ENCODE measurements at regions not wholly inside any gene's neighbourhood (a gene's known extent, or its start where the extent isn't known, plus 50 kb on each side); places are given as distances from the start of the nearest gene placed in this dataset.

GRCh38 chr21:19236209-19236608, 832.6 kb upstream of the TMPRSS15 start:
- no peak for DNase-seq
- CTCF ChIA-PET = no interaction called here

DNA sequence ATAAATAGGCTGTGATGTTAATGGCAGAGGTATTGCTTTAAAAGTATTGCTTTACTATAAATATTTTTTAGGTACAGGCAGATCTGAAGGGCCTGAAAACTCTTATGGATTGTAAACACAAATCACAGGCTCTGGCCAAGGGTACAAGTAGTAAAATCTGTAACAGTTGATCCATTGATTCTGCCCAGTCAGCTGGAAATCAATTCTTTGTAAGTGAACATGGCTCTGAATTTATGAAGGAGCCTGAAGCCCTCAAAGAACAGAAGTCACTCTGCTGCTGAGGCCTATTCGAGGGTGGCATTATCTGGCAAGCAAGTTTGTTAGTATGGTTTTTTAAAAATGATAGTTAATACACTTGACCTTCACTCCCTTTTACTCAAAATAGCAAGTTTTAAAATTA, 834.0 kb upstream of the TMPRSS15 start:
- no peak for TF ChIP-seq CTCF (IDR thresholded peaks at IDR 0.05)
- DNase-seq (no peak), ATAC-seq (no peak)
- intact Hi-C loops (cut with micrococcal nuclease) = no loop called here
- Mint-ChIP-seq H3K27me3 (no peaks in the 10 kb centered on the region), H3K4me3 (no peak overlapping the region), H3K9me3 (peaks cover 4% of the 10 kb centered on the region), H3K4me1 (ENCODE audit: low read depth) (no peaks in the 10 kb centered on the region), H3K27ac (no peak overlapping the region), H3K36me3 (ENCODE audit: low read depth) (no peaks in the 10 kb centered on the region)
- ChIA-PET POLR2A (no interaction called here), CTCF (no interaction called here)

More at GRCh38 chr21:19236209-19236608, 832.6 kb upstream of the TMPRSS15 start:
- Mint-ChIP-seq H3K27ac (no peak overlapping the region), H3K27me3 (no peaks in the 10 kb centered on the region), H3K36me3 (ENCODE audit: low read depth) (no peaks in the 10 kb centered on the region), H3K4me3 (no peak overlapping the region), H3K4me1 (ENCODE audit: low read depth) (no peaks in the 10 kb centered on the region), H3K9me3 (peaks cover 4% of the 10 kb centered on the region)
- no peak for TF ChIP-seq CTCF (IDR thresholded peaks at IDR 0.05)
- POLR2A ChIA-PET = no interaction called here
- ATAC-seq = no peak
- intact Hi-C loops (cut with micrococcal nuclease) = no loop called here

DNA sequence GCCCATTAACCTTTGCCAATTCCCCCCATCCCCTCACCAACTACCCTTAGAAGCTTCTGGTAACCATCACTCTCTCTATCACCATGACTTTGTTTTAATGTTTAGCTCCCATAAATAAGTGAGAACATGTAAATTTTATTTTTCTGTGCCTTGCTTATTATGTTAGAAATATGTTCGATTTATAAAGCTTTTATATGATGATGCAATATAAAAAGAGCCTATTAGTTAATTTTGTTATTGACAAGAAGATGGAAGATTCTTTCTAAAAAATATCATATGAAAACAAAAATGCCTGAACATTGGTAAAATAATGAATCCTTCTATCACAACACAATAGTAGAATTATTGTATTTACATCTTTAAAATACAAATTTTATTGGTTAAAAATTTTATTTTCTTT, 836.1 kb upstream of the TMPRSS15 start:
- ChIA-PET POLR2A (no interaction called here), CTCF (no interaction called here)
- ATAC-seq (no peak), DNase-seq (no peak)
- Mint-ChIP-seq H3K4me3 (no peak overlapping the region), H3K27me3 (no peaks in the 10 kb centered on the region), H3K27ac (no peak overlapping the region), H3K36me3 (ENCODE audit: low read depth) (no peaks in the 10 kb centered on the region), H3K4me1 (ENCODE audit: low read depth) (no peaks in the 10 kb centered on the region), H3K9me3 (peaks cover 4% of the 10 kb centered on the region)
- intact Hi-C loops (cut with micrococcal nuclease) = no loop called here
- no peak for TF ChIP-seq CTCF (IDR thresholded peaks at IDR 0.05)

- Mint-ChIP-seq H3K36me3 (ENCODE audit: low read depth) (no peaks in the 10 kb centered on the region), H3K4me1 (ENCODE audit: low read depth) (no peaks in the 10 kb centered on the region), H3K27me3 (no peaks in the 10 kb centered on the region), H3K9me3 (peaks cover 6% of the 10 kb centered on the region), H3K4me3 (no peak overlapping the region), H3K27ac (no peak overlapping the region)
- intact Hi-C loops (cut with micrococcal nuclease) = no loop called here
- ATAC-seq = no peak
- DNase-seq = no peak
- ChIA-PET POLR2A (no interaction called here), CTCF (no interaction called here)
- TF ChIP-seq CTCF (IDR thresholded peaks at IDR 0.05) = no peak
These were observed 841.1 kb upstream of the TMPRSS15 start for GRCh38 chr21:19244502-19245187.

DNA sequence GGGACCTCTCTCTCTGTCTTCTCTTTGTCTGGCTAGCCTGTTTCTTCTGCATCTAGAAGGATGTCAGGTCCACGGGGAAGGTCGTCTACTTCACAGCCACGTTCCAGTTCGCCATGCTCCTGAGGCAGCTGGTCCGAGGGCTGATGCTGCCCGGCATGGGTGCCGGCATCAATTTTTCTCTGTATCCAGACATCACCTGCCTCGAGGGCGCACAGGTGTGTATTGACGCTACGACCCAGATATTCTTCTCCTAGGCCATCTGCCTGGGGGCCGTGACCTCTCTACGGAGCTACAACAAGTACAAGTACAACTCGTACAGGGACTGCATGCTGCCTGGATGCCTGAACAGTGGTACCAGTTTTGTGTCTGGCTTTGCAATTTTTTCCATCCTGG, 841.6 kb upstream of the TMPRSS15 start:
- no peaks in the 10 kb centered on the region for H3K27me3 Mint-ChIP-seq
- no peak overlapping the region for H3K4me3 Mint-ChIP-seq
- DNase-seq (no peak), ATAC-seq (no peak)
- intact Hi-C loops (cut with micrococcal nuclease) = no loop called here
- H3K36me3 Mint-ChIP-seq (ENCODE audit: low read depth) = no peaks in the 10 kb centered on the region
- H3K9me3 Mint-ChIP-seq = peaks cover 11% of the 10 kb centered on the region
- H3K4me1 Mint-ChIP-seq (ENCODE audit: low read depth) = no peaks in the 10 kb centered on the region
- ChIA-PET POLR2A (no interaction called here), CTCF (no interaction called here)
- H3K27ac Mint-ChIP-seq = no peak overlapping the region
- TF ChIP-seq CTCF (IDR thresholded peaks at IDR 0.05) = no peak
